HFFc6 (cell line): ENCODE measurements at regions not wholly inside any gene's neighbourhood (a gene's known extent, or its start where the extent isn't known, plus 50 kb on each side); places are given as distances from the start of the nearest gene placed in this dataset.

ENCODE experiments used
- DNase-seq: peaks from one replicate; pipeline ENCODE4 v3.0.0-alpha.2; 2018
- H3K27ac Mint-ChIP-seq: 2 replicates; pipeline ENCODE4 v1.8.0; 2020; ENCODE audit warnings: mild to moderate bottlenecking, mixed read lengths
- H3K27me3 Mint-ChIP-seq: 2 replicates; pipeline ENCODE4 v1.8.0; 2021; ENCODE audit warnings: mild to moderate bottlenecking, moderate library complexity, mixed read lengths; ENCODE audit not compliant: insufficient read depth
- H3K36me3 Mint-ChIP-seq: 2 replicates; pipeline ENCODE4 v1.8.0; 2021; ENCODE audit warnings: low read depth, mixed read lengths
- H3K4me1 Mint-ChIP-seq: 2 replicates; pipeline ENCODE4 v1.8.0; 2020; ENCODE audit warnings: low read depth, mixed read lengths
- H3K4me3 Mint-ChIP-seq: 2 replicates; pipeline ENCODE4 v1.8.0; 2020; ENCODE audit warnings: mild to moderate bottlenecking, moderate library complexity, mixed read lengths
- H3K9me3 Mint-ChIP-seq: 2 replicates; pipeline ENCODE4 v1.8.0; 2020; ENCODE audit warnings: mild to moderate bottlenecking, mixed read lengths
- CTCF ChIP-seq: fragments of 200-600 bp; sonication (generic); IDR thresholded peaks from 2 replicates; pipeline ENCODE4 v1.5.0; 2021; ENCODE audit warnings: antibody characterized with exemption, mild to moderate bottlenecking

- Mint-ChIP-seq H3K4me1 (no peaks in the 10 kb centered on the region), H3K36me3 (no peaks in the 10 kb centered on the region), H3K27me3 (peaks cover 13% of the 10 kb centered on the region), H3K9me3 (no peaks in the 10 kb centered on the region), H3K27ac (no peak overlapping the region), H3K4me3 (no peak overlapping the region)
- no peak; the same call in 1 of the 2 replicates for TF ChIP-seq CTCF
- DNase-seq: no peak
These were observed 222.7 kb upstream of the DYNLRB2 start for GRCh38 chr16:80318107-80318506.

- Mint-ChIP-seq H3K27me3 (peaks cover 15% of the 10 kb centered on the region), H3K4me3 (no peak overlapping the region), H3K27ac (no peak overlapping the region), H3K36me3 (no peaks in the 10 kb centered on the region), H3K4me1 (no peaks in the 10 kb centered on the region), H3K9me3 (no peaks in the 10 kb centered on the region)
- TF ChIP-seq CTCF: peak; percentile 65
- no peak for DNase-seq
These were observed 223.2 kb upstream of the DYNLRB2 start for GRCh38 chr16:80317599-80318037.

- Mint-ChIP-seq H3K27ac (no peak overlapping the region), H3K9me3 (no peaks in the 10 kb centered on the region), H3K36me3 (no peaks in the 10 kb centered on the region), H3K27me3 (peaks cover 13% of the 10 kb centered on the region), H3K4me1 (no peaks in the 10 kb centered on the region), H3K4me3 (no peak overlapping the region)
- DNase-seq: no peak
- no peak for TF ChIP-seq CTCF
These were observed 223.7 kb upstream of the DYNLRB2 start for GRCh38 chr16:80317116-80317515.

GRCh38 chr16:80314042-80314441 is 226.8 kb upstream of the DYNLRB2 start:
- DNase-seq: no peak
- TF ChIP-seq CTCF: no peak
- Mint-ChIP-seq H3K27me3 (peaks cover 12% of the 10 kb centered on the region; the same call in 1 of the 2 replicates), H3K36me3 (no peaks in the 10 kb centered on the region), H3K9me3 (no peaks in the 10 kb centered on the region), H3K27ac (no peak overlapping the region), H3K4me3 (no peak overlapping the region), H3K4me1 (no peaks in the 10 kb centered on the region)

- Mint-ChIP-seq H3K4me1 (no peaks in the 10 kb centered on the region), H3K27me3 (peaks cover 9% of the 10 kb centered on the region), H3K9me3 (no peaks in the 10 kb centered on the region), H3K36me3 (no peaks in the 10 kb centered on the region), H3K27ac (no peak overlapping the region), H3K4me3 (no peak overlapping the region)
- no peak for TF ChIP-seq CTCF
- DNase-seq: no peak
These were observed 231.6 kb upstream of the DYNLRB2 start for GRCh38 chr16:80309178-80309577.

- peaks cover 4% of the 10 kb centered on the region for H3K27me3 Mint-ChIP-seq
- no peak overlapping the region for H3K27ac Mint-ChIP-seq
These were observed 235.4 kb upstream of the DYNLRB2 start for GRCh38 chr16:80305410-80305809.

More at GRCh38 chr16:80305410-80305809, 235.4 kb upstream of the DYNLRB2 start:
- no peak for DNase-seq
- peaks cover 24% of the 10 kb centered on the region for H3K4me1 Mint-ChIP-seq
- H3K36me3 Mint-ChIP-seq: no peaks in the 10 kb centered on the region
- no peak for TF ChIP-seq CTCF
- no peak overlapping the region for H3K4me3 Mint-ChIP-seq
- no peaks in the 10 kb centered on the region for H3K9me3 Mint-ChIP-seq
